ENCODE measurements at regions not wholly inside any gene's neighbourhood (a gene's known extent, or its start where the extent isn't known, plus 50 kb on each side); places are given as distances from the start of the nearest gene placed in this dataset.

- DNase-seq (ENCODE audit: low spot score), result peak; percentile 87
Observed at GRCh38 chr3:127458696-127459604, 131.6 kb downstream of the TPRA1 start.

DNA sequence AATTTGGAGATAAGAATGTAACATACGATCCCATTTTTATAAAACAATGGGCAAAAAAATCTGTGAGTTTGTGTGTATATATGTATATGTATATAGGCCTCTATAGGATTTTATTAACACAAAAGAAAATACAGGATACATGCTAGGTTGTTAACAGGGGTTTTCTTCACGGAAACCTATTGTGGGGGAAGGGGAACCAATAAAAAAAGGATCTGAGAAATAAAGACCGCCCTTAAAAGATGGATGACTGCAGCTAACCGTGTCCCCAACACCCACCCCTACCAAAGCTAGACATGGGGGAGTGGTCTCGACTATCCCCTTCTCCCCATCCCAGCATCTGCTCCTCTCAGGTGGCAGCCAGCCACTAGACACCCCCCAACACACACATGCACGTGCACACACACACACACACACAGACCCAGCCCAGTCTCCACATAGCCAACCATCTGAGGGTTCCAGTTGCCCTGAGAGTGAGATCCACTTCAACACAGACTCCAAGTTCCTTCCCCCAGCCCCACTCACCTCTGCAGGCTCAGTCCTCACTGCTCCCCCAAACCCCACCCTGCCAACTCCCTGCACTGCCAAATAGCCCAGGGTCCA, 132.9 kb downstream of the TPRA1 start:
- DNase-seq (ENCODE audit: low spot score), result no peak

DNA sequence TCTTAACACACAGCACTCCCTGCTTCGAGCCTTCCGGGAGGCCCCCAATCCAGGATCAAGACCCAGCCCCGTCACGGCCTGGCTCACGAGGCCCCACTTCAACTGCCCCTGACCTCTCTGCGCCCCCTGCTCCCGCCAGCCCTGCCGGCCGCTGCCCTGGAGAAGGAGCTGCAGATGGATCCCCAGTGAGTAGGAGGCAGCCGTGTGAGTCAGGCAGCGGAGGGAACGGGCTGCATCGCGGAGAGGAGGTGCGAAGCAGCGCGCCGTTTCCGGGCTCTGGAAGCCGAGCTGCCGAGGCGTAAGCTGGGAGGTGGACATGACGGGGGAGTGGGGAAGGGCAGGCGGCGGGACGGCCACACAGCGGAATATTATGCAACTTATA, 133.4 kb downstream of the TPRA1 start:
- peak; percentile 60 for DNase-seq (ENCODE audit: low spot score)

GRCh38 chr3:127456471-127457093, 134.0 kb downstream of the TPRA1 start:
- DNase-seq (ENCODE audit: low spot score), result no peak

- peak; percentile 96 for DNase-seq (ENCODE audit: low spot score)
Observed at GRCh38 chr3:127455541-127456450, 134.7 kb downstream of the TPRA1 start.

GRCh38 chr3:127454968-127455367, 135.6 kb downstream of the TPRA1 start:
- DNase-seq (ENCODE audit: low spot score), result no peak

DNA sequence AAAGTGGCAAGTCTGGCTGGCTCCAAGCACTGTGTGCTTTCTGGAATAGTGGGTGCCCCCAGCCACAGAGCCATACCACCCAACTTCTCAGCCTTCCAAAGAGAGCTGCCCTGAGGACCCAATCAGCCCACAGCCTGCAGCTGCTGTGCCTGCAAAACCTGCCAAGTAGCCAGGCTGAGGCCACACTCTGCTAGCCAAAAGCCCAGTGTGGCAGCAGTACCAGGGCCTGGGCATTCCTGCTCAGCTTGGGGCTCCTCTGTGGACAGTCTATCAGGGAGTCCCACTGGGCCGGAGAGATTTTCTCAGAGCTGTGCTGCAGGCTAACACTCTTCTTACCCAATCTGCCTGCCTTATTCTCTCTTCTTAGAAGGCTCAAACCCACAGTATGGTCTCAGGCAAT, 136.5 kb downstream of the TPRA1 start:
- no peak for DNase-seq (ENCODE audit: low spot score)

DNA sequence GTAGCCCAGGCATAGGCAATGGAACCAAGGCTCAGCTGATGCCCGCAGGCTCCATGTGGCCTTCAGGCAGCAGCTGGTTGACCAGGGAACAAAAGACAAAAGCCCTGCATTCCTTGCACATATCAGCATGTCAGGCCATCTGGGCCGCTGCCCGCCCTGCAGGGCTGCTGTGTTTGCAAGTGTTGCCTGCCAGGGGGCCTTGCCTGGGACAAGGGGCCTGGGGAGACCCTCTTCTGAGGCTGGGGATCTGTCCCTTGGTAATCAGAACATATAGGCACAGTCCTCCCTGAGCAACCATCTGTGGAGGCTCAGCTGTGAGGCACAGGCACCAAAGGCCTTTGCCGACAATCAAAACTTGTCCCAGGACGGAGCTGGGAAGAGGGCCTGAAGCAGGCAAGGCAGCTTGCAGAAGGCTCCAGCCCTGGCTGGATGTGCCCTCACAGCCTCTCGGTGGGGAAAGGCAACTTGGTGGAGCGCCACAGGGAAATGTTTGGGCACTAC, 138.2 kb downstream of the TPRA1 start:
- DNase-seq (ENCODE audit: low spot score), result peak; percentile 34

- no peak for DNase-seq (ENCODE audit: low spot score)
Observed at GRCh38 chr3:127451321-127451720, 139.2 kb downstream of the TPRA1 start.

DNA sequence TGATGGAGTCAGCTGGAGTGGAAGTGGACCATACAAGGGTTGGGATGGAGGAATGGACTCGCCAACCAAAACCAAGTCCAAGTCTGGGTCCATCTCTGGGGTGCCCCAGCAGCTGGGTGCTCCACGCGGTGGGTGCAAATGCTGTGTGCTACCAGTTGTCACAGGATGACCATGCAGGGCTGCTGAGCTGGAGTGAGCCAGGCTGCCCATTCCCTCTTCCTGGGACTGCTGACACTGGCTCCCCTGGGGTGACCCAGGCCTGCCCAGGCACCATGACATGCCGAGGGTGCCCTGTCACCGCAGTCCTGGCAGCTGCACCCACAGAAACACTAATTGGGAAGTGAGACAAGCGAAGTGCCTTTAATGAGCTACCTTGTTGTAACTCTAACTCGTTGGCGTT, 140.2 kb downstream of the TPRA1 start:
- no peak for DNase-seq (ENCODE audit: low spot score)

DNA sequence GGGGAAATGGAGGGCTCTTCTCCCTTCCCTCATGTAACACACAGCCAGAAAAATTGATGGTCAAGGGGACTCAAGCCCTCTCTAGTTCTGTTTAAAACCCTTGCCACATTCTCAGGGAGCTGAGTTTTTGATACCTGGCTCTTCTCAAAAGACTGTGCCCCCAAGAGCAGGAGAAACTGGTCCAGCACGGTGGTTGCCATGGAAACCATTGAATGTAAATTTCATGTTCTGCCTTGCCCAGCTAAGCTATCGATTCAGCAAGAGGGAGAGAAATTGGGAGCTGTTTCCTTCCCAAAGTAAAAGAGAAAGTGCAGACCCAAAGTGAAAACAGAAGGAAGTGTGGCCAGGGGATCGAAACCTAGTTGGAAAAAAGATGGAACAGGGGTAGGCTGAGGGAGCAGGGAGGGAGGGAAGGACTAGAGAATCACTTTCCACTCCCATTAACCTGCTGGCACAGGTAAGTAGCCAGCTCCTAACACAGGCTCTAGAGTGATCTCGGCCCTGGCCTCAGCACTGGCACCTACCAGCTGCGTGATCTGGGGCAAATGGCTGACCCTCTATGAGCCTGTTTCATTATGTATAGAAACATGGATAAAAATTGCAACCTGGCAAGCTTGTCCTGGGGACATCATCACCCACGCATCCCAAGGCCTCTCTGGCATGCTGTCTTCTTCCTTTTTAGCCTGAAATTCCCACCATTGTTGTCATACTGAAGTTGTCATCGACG, 140.9 kb downstream of the TPRA1 start:
- no peak for DNase-seq (ENCODE audit: low spot score)

- no peak for DNase-seq (ENCODE audit: low spot score)
Observed at GRCh38 chr3:127448671-127449070, 141.9 kb downstream of the TPRA1 start.

GRCh38 chr3:127448161-127448561, 142.4 kb downstream of the TPRA1 start:
- peak; percentile 33 for DNase-seq (ENCODE audit: low spot score)

DNA sequence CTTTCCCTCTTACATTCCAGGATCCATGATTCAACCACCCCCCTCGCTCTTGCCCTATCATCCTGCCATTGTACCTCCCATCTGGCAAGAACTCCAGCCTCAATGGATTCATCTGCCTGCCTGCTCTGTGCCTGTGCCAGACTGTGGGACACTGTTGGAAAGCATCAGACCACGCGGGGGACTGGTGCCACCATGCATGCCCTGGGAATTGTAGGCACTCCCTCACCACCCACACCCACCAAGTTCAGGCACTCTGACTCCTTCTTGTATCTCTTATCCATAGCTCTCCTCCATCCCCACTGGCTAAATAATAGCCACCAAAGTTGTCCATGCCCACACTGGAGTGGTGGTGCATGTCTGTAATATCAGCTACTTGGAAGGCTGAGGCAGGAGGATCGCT, 143.8 kb downstream of the TPRA1 start:
- no peak for DNase-seq (ENCODE audit: low spot score)

GRCh38 chr3:127445581-127446343, 144.8 kb downstream of the TPRA1 start:
- no peak for DNase-seq (ENCODE audit: low spot score)

- DNase-seq (ENCODE audit: low spot score), result no peak
Observed at GRCh38 chr3:127444761-127445160, 145.8 kb downstream of the TPRA1 start.

GRCh38 chr3:127443581-127444375, 146.8 kb downstream of the TPRA1 start:
- DNase-seq (ENCODE audit: low spot score), result no peak

DNA sequence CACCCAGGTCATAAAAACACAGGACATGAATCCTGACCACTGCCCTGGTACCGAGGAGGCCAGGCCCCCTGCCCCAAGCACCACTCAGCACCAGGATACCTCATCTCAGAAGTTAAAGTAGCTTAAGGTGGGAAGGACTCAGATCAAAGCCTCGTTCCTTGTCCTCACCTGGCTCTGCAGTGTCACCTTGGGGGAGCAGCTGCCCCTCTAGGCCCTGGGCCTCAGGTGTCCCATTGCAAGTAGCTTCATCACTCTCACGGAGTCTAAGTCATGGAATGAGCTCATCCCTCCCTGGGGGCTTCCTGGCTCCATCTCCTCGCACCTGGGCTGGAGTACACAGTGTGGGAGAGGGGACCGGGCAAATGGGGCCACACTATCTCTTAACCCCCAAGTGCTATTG, 148.0 kb downstream of the TPRA1 start:
- DNase-seq (ENCODE audit: low spot score), result no peak

DNA sequence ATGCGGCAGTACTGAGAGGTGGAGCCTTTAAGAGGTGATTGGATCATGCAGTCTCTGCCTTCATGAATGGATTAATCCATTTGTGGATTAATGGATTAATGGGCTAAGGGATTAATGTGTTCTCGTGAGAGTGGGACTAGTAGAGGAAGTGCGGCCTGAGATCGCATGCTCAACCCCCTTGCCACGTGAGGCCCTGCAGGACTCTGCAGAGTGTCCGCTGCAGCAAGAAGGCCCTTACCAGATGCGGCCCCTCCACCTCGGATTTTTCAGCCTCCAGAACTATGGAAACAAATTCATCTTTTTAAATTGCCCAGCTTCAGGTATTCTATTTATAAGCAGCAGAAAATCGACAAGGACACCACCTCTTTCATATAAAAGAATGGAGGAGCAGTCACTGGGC, 148.8 kb downstream of the TPRA1 start:
- no peak for DNase-seq (ENCODE audit: low spot score)

GRCh38 chr3:127440384-127440783, 150.1 kb downstream of the TPRA1 start:
- DNase-seq (ENCODE audit: low spot score), result no peak

All from iPS-NIHi11 (cell line).